ENCODE measurements at regions not wholly inside any gene's neighbourhood (a gene's known extent, or its start where the extent isn't known, plus 50 kb on each side); places are given as distances from the start of the nearest gene placed in this dataset.

- TF ChIP-seq, protein P1, sequence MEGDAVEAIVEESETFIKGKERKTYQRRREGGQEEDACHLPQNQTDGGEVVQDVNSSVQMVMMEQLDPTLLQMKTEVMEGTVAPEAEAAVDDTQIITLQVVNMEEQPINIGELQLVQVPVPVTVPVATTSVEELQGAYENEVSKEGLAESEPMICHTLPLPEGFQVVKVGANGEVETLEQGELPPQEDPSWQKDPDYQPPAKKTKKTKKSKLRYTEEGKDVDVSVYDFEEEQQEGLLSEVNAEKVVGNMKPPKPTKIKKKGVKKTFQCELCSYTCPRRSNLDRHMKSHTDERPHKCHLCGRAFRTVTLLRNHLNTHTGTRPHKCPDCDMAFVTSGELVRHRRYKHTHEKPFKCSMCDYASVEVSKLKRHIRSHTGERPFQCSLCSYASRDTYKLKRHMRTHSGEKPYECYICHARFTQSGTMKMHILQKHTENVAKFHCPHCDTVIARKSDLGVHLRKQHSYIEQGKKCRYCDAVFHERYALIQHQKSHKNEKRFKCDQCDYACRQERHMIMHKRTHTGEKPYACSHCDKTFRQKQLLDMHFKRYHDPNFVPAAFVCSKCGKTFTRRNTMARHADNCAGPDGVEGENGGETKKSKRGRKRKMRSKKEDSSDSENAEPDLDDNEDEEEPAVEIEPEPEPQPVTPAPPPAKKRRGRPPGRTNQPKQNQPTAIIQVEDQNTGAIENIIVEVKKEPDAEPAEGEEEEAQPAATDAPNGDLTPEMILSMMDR (IDR thresholded peaks at IDR 0.05) = no peak
- TF ChIP-seq POLR2A (IDR thresholded peaks at IDR 0.05) = no peak
These were observed 75.9 kb upstream of the ATP8A1 start for GRCh38 chr4:42732776-42733175.
